GM21390 (cell line): ENCODE measurements at regions not wholly inside any gene's neighbourhood (a gene's known extent, or its start where the extent isn't known, plus 50 kb on each side); places are given as distances from the start of the nearest gene placed in this dataset.
A peak's percentile ranks its signal among the peaks of the same experiment; 100 is the strongest.

Experiments used
- ATAC-seq: cut with Tn5 transposase; IDR thresholded peaks from one replicate; pipeline ENCODE4 v1.9.1; 2021; ENCODE audit not compliant: unreplicated experiment

DNA sequence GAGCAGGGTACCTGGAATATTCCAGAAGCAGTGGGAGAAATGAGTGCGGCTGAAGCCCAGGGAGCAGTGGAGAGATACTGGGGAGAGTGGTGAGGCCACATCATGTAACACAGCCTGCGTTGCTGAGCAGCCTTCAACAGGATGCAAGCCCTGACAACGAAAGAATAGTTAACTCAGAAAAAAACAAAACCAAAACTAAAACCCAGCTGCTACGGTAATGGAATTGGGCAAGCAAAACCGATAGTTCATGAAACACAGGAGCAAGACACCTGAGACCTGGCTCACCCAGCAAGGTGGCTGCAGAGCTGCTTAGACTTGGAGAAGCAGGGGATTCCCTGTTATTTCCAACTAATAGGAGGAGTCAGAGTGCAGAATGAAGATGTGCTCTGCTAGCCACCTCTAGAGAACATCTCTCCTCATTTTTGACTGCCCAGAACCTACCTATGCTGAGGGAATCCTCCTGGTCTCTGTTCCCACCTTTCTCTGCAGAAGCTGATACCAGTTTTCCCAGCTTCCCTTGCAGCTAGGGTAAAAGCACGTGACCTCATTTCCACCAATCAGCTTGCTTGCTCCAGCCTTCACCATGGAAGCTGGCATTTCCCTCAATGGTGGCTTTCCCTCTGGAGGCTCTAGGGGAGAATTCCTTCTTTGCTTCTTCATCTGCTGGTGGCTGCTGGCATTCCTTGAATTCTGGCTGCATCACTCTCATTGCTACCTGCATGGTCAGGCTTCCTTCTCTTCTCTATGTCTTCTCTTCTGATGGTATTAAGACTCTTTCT, 59.4 kb upstream of the XYLT1 start:
- peak; percentile 91 for ATAC-seq

DNA sequence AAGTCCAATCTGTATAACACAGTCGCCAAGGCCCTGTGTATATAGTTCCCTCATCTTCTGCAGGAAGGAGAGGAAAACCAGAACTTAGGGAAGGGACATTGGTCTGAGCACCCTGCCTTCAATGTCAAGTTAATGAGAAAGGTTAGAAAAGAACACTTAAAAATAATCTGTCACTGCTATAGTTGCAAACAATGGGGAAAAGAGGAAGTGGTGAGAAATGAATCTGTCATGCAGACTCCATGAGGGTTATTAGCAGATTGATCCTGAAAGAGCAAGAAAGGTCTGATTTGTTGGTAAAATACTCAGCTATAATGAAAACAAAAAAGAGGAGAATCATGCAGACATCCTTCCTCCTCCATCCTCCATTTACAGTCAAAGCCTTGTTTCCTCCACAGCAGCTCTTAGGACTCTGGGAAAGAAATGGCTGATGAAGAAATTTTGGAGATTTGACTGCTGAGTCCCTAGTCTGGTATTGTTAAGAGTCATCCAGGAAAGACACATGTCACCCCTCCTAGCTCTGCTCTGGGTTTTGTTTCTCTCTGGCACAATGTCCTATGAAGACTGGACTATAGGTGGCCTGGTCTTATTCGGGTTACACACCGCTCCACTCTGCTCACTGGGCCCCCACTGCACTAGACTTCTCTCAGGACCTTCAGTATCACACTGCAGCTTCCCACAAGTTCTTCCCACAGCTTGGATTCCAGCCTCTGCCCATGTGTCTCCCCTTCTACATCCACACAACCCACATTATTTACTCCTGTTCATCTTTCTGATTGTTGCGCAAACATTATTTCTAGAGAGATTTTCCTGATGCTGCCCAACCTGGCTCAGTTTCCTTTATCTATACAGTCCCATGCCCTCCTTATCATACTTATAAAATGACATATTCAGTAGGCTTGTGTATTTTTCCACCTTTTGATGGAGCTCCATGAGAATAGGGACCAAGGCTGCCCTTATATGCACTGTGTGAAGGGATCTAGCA, 56.5 kb upstream of the XYLT1 start:
- no peak for ATAC-seq

DNA sequence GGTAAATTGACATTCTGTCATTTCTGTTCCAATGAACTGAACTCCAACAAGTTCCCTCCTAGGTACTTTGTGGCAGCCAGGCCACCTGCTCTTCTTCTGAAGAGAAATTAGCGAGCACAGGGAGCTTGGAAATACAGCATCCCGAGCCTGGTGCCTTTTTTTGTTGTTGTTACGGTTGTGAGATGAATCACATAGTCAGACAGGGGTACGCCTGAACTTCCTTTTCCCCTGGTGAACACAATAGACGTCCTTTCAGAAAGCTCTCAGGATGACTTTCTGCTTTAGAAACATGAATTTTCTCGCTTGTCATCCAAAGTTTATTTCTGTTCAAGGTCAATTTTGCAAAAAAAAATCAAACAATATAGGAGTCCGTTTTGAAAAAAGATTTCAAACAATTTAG, 53.9 kb upstream of the XYLT1 start:
- no peak for ATAC-seq

DNA sequence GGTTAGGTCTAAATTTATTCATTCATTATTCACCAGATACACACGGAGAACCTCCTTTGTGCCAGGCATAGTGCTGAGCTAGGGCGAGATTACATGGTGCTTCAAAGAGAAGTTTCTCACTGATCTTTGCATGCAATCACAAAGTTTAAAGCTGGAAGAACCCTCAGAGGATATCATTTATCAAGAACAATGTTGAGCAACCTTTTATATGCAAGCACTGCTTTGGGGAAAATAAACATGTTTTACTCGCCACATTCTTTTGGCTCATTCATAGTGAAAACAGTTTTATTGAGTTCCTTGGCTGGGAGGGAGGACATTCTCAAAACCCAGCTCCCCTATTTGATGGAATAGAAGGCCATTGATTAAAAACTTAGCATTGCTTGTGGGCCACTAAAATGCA, 49.8 kb upstream of the XYLT1 start:
- ATAC-seq = no peak
